Panc1 (cell line): ENCODE measurements at regions not wholly inside any gene's neighbourhood (a gene's known extent, or its start where the extent isn't known, plus 50 kb on each side); places are given as distances from the start of the nearest gene placed in this dataset.

Experiments
- CTCF ChIP-seq: fragments of 450-650 bp; IDR thresholded peaks from 2 replicates; pipeline ENCODE4 v1.5.1; 2017; ENCODE audit warnings: mild to moderate bottlenecking
- POLR2AphosphoS5 ChIP-seq: IDR thresholded peaks from 2 replicates; pipeline ENCODE4 v1.6.1; 2012; ENCODE audit warnings: mild to moderate bottlenecking, low read depth, low read length, moderate library complexity
- REST ChIP-seq, 2 experiments: IDR thresholded peaks; 2 replicates each; pipeline ENCODE4 v1.6.1; 2011 to 2012; ENCODE audit warnings: low read depth in 2 of 2, control low read depth in 1 of 2, low read length in 1 of 2, mild to moderate bottlenecking in 1 of 2, moderate library complexity in 1 of 2; ENCODE audit not compliant: insufficient read depth in 1 of 2
- SIN3A ChIP-seq: IDR thresholded peaks from 2 replicates; pipeline ENCODE4 v1.6.1; 2012; ENCODE audit warnings: low read depth, mild to moderate bottlenecking, low read length, moderate library complexity, borderline replicate concordance; ENCODE audit not compliant: insufficient read depth
- TCF7L2 ChIP-seq: IDR thresholded peaks from 2 replicates; pipeline ENCODE4 v1.6.1; 2011; ENCODE audit warnings: mild to moderate bottlenecking, low read depth, low read length, inconsistent platforms

GRCh38 chr11:97364047-97364446 is 974.2 kb downstream of the JRKL start:
- TF ChIP-seq REST (IDR thresholded peaks at IDR 0.05; ENCODE audit: insufficient read depth in 1 of 2, low read depth in 2 of 2, low read length in 1 of 2) (no peak), CTCF (no peak), TCF7L2 (no peak), POLR2AphosphoS5 (no peak), SIN3A (no peak)
